NCI-H1930 (cell line): ENCODE measurements at regions not wholly inside any gene's neighbourhood (a gene's known extent, or its start where the extent isn't known, plus 50 kb on each side); places are given as distances from the start of the nearest gene placed in this dataset.
"Not testable (repeated sequence)": the region's sequence is repeated elsewhere in the genome, so short reads cannot be mapped to it uniquely, and the experiment has no call there.

ENCODE experiments used
- DNase-seq, 2 experiments: peaks; one replicate each; lab custom pipeline; 2025; lab: John Stamatoyannopoulos, UW

DNA sequence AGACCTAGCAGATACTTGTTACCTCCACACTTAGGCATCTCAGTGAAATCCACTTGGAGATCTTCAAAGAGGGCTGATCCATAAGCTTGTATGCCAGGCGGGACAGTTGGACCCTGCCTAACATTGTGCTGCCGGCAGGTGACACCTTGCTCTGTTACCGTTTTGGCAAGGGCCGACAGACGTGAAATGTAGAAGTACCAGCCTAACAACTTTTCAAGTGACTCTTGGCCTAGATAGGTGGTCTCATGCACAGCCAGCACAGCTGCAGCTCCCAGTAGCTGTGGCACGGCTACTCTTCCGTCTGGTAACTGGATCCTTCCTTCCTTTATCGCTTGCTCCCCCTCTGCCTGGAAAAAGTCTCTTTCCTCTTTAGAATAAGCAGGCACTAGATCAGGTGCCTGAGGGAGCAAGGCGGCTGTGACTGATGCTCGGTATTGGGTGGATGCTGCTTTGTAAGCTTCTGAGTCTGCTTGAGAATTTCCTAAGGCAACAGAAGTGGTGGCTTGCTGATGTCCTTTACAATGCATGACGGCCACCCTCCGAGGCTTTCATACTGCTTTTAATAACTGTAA is 713.5 kb downstream of the AMY1C start:
- DNase-seq = no peak

- DNase-seq = no peak
These were observed 716.4 kb downstream of the AMY1C start for GRCh38 chr1:104466068-104466467.

DNA sequence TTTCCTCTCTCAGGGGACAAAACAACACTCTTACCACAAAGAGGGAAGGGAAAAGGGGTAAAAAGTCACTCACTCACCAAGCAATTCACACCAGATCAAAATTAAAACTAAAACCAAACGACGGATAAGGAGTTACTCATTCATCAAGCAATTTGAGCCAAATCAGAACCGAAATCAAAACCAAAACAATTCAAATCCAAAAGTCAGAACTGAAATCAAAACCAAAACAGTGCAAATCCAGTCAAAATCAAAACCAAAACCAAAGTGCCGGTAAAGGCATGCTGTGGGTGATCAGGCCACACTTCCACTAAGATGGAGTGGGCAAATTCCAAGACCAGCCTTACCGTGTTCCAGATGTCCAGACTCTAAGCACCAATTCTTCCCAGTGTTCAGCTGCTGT is 717.9 kb downstream of the AMY1C start:
- no peak for DNase-seq

DNA sequence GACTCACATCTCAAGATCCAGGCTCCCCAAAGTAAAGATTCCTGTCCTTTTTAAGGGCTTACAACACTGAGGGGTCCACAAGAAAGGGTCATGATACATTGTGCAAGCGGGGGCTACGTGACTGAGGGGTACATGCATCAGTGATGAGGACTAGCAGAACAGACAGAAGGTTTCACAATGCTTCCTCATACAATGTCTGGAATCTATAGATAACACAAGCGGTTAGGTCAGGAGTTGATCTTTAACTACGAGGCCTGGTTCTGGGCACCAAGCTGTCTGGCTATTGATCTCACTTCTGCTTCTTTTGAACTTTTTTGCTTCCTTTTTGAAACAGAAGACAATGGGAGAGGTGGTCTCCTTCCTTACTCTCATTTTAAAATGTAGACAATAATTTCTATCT is 718.6 kb downstream of the AMY1C start:
- no peak for DNase-seq

DNA sequence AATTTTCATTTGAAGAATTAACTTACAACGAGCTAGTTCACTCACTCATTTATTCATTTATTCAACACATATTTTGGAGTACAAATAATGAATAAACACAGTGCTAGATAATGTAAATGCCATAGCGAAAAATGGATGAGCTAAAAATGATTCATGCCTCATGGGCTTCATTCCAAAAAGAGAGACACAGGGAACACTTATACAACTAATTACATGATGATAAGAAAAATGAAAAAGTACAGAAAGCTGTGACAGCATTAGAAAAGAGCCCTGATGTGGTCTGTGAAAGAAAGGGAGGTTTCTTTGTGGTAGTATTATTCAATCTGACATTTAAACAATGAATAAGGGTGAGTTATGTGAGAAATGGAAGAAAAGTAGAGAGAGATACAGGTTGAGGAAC is 726.4 kb downstream of the AMY1C start:
- no peak for DNase-seq

- no peak for DNase-seq
These were observed 738.8 kb downstream of the AMY1C start for GRCh38 chr1:104488296-104489015.

DNA sequence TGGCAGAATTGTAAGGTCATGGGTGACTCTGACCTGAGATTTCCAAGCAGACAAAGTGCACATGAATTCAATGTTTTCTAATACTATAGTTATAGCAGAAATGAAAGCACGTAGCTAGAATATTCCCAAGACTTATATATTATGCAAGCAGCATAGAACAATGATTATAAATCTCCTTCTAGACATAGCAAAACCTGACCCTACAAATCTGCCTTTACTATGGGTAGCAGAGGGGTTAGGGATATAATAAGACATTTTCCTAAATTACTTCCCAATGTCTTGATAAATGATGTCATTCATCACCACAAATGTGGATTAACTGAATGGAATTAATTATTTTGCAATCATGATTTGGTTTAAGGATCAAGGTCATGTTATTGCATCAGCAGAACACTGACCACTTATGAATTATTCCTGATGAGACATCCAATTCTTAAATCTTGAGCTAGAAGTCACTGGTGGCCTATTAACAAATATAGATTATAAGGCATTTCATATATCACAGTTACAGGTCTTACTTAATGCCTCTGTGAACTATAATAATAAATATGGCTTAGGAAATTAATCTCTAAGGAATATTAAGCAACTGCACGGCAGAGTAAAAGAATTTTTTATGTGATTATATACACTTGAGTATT is 776.6 kb downstream of the AMY1C start:
- no peak for DNase-seq

GRCh38 chr1:104531990-104532389 is 782.3 kb downstream of the AMY1C start:
- no peak for DNase-seq

- no peak for DNase-seq
These were observed 824.9 kb downstream of the AMY1C start for GRCh38 chr1:104574620-104575019.

GRCh38 chr1:104592926-104593325 is 843.2 kb downstream of the AMY1C start:
- DNase-seq = no peak

DNA sequence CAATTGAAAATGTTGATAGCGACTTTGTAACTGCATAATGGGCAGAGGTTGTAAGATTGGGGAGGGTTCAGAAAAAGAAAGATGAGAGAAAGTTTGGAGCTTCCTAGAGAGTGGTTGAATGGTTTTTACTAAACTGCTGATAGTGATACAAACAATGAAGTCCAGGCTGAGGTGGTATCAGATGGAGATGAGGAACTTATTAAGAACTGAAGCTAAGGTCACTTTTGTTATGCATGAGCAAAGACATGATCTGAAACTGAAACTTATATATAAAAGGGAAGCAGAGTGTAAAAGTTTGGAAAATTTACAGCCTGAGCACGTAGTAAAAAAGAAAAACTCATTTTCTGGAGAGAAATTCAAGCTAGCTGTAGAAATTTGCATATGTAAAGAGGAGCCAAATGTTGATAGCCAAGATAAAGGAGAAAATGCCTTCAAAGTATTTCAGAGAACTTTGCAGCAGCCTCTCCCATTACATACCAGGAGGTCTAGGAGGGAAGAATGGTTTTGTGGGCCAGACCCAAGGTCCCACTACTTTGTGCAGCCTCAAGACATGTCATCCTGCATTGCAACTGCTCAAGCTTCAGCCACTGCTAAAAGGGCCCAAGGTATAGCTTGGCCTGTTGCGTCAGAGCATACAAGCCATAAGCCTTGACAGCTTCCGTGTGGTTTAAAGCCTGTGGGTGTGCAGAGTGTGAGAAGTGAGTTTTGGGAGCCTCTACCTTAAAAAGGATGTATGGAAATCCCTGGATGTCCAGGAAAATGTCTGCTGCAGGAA is 843.9 kb downstream of the AMY1C start:
- DNase-seq = no peak

DNA sequence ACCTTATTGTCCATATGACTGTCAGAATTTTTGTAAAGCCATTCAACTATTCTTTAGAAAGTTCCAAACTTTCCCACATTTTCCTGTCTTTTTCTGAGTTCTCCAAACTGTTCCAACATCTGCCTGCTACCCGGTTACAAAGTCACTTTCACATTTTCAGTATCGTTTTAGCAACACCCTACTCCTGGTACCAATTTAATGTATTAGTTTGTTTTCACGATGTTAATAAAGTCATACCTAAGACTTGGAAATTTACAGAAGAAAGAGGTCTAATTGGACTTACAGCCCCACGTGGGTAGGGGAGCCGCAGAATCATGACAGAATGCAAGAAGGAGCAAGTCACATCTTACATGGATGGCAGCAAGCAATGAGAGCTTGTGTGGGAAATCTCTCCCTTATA is 867.8 kb downstream of the AMY1C start:
- DNase-seq = no peak

DNA sequence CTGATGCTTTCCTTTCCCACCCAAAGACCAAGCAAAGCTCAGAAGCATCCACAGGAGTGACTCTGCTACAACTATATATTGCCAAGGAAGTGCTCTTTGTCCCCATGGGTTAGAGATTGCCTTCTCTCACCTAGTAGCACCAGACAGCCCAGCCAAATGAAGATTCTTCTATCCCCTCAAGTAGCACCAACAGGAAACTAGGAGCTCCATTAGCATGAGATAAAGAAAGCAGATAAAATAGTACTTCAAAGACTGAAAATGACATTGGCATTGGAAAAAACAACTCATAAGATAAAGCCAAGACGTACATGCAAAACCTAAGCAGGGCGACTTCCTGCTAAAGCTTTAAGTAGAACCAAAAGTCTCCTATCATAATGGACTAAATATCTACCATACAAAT is 871.5 kb downstream of the AMY1C start:
- no peak for DNase-seq

DNA sequence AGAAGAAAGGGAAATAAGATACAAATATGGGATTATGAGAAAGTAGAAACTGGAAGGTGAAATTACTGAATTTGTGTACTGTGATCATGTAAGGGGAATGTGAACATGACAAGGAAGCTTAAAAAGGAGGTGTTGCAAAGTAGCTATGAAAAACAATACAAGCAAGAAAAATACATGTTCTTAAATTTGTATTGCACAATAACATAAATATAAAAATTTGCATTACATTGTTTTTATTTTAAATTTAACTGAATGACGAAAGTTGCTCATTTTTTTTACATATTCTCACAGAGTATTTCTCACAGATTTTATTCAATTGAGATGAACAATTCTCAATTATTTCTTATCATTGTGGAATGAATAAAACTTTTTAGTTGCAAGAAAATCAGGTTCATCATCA is 874.8 kb downstream of the AMY1C start:
- DNase-seq = no peak

GRCh38 chr1:104629589-104629988 is 879.9 kb downstream of the AMY1C start:
- DNase-seq = no peak

GRCh38 chr1:104630567-104631149 is 881.0 kb downstream of the AMY1C start:
- DNase-seq = no peak

GRCh38 chr1:104636581-104636980 is 886.9 kb downstream of the AMY1C start:
- no peak for DNase-seq

GRCh38 chr1:104646233-104646632 is 896.5 kb downstream of the AMY1C start:
- DNase-seq = no peak

GRCh38 chr1:104648269-104648691 is 898.6 kb downstream of the AMY1C start:
- peak in 1 of 2 experiments; percentile 35 for DNase-seq

GRCh38 chr1:104664374-104664773 is 914.7 kb downstream of the AMY1C start:
- not testable (repeated sequence) for DNase-seq

- no peak for DNase-seq
These were observed 915.6 kb downstream of the AMY1C start for GRCh38 chr1:104665300-104665699.

DNA sequence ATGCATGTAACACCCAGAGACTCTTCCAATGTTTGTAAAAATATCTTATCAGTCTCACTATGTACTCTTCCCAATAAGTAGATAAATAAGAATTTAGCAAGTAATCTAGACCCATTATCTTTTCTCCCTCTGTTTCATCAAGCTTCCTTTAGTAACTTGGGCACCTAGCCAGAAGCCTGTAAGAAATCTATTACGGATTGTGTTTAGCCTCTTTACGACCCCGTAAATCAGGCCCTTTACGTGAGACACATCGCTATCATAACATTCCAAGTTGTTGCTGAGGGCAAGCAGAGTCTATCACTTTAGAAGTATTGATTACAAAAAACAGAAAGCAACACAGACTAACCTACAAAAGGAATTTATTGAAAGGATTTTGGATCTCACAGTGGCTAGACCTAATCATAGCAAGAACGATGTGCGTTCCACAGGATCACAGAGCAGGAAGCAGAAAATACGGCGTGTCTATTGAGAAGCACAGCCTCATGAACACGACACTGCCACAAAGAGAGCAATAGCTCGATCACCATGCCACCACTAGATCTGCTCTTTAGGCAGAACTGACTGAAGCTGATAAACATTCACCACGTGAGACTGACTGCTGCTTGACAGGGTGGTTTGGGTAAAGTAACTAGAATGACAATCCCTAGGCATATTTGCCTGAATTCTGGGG is 922.1 kb downstream of the AMY1C start:
- DNase-seq = no peak
